ENCODE measurements at regions not wholly inside any gene's neighbourhood (a gene's known extent, or its start where the extent isn't known, plus 50 kb on each side); places are given as distances from the start of the nearest gene placed in this dataset.

DNA sequence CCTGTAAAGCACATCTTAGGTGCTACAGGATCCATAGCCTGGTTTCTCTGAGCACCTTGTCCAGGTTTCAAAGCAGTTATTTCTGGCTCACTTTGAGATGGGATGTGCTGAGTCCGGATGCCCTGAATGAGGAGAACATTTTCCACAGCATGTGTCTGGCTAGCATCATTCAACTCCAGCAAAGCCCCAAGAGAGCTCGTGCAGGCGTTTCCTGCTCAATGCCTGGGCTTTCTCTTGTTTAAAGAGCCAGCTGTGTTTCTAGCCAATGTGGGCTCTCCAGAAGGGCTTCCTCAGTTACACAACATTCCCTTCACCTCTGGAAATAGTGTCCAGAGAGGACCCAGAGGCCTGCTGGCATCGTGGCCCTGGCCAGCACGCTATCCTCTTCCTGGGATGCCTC, 411.7 kb downstream of the DMAC1 start:
- DNase-seq: no peak

GRCh38 chr9:7382304-7382703, 417.3 kb downstream of the DMAC1 start:
- no peak for DNase-seq

- no peak for DNase-seq
Observed at GRCh38 chr9:7377489-7377888, 422.1 kb downstream of the DMAC1 start.

- no peak for DNase-seq
Observed at GRCh38 chr9:7376833-7377232, 422.7 kb downstream of the DMAC1 start.

- no peak for DNase-seq
Observed at GRCh38 chr9:7376213-7376612, 423.4 kb downstream of the DMAC1 start.

DNA sequence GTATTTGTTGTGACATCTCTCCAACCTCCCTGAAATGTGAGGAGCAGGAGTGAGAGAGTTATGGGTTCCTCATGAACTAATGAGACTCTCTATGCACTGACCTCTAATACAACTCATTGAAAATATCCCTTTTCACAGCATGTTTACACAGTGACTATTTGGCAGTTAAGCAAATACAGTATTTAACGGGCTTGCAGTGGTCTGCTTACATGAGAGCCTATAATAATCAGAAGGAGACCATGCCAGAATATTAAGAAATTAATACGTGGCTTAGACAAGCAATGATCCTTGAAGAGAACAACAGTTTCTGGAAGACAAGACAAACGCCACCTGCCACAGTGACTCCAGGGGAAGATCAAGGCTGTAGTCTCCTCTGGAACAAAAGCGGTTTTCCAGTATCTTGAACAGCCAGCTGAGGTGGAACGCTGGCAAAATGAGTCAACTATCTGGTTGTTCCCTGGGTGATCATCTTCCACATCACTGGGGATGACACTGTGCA, 424.5 kb downstream of the DMAC1 start:
- no peak for DNase-seq

DNA sequence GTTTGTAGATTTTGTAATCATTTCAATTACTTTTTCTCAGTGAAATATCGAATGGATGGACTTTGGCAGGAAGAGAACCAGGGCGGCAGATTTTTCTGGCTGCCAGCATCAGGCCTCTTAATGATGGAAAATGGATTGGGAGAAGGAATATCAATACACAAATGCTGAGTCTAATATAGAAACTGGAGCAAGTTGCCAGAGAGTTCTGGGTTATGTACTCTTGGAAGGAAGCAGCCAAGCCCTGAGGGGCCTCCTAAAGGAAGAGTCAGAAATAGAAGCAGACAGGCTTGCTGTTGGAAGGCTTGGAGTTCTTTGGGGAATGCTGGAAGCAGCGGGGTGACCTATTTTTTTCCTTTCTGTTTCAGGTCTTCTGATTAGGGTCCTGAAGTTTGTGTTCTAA, 428.6 kb downstream of the DMAC1 start:
- no peak for DNase-seq

- no peak for DNase-seq
Observed at GRCh38 chr9:7370381-7370780, 429.2 kb downstream of the DMAC1 start.

DNA sequence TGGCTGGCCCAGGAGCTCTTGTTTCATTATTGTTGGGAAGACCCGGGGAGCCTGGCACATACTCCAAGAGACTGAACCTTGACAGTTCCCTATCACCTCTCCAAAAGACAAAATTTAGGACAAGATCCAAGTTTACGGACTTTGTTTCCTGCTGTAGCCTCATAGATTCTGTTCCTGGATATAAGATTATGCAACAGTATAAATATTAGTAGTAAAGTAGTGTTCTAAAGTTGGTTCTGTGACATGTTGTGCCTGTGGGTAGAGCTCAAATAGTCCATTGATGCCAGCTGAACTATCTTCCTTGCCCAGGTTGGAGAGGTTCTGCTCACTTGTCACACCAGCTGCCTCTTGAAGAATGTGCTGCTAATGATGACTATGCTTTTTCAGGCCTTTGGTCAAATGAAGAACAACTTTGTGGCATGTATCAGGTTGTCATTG, 430.2 kb downstream of the DMAC1 start:
- DNase-seq: no peak

DNA sequence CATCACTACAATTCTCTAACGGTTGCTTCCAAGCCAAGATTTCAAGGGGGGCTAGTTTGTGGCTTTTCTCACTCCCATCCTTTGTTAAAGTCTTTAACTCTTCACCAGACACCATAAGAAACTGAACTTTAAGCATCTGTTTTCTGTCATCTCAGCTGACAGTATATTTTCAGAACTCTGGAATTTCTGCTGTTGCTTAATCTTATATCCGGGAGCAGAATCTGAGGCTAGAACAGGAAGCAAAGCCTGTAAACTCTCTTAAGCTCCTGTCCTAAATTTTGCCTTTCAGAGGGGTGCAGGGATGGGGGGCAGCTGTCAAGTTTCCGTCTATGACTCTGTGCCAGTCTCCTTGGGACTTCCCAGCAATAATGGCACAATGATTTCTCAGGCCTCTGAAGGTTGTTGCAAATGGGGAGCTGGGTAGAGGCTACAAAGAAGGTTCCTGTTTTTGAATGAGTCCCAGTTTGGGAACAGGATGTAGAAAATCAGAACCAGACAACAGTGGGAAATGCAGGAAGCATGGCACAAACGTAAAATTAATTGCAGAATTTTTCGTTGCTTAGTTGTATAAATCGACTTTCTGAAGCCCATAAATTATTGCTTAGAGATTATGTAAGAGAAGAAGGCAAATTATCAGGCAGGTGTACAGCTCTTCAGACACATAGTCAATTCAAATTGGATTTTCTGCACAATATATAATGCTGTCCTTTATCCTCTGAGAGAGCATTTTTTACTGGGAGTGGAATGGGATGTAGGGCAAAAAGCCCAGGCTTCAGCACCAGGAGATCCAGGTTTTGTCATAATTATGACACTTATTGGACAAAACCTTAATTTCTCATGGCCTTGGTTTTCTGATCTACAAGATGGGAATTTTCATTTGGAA, 430.9 kb downstream of the DMAC1 start:
- no peak for DNase-seq

DNA sequence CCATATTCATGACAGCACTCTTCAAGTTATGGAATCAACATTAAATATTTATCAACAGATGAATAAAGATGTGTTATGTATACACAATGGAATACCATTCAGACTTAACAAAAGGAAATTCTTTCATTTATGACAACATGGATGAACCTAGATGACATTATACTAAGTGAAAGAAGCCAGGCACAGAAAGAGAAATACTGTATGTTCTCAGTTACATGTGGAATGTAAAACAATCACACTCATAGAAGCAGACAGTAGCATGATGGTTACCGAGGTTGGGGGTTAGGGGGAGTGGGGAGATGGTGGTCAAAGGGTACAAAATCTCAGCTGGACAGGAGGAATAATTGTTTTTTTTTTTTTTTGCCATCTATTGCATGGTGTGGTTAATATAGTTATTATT, 431.9 kb downstream of the DMAC1 start:
- DNase-seq: no peak

DNA sequence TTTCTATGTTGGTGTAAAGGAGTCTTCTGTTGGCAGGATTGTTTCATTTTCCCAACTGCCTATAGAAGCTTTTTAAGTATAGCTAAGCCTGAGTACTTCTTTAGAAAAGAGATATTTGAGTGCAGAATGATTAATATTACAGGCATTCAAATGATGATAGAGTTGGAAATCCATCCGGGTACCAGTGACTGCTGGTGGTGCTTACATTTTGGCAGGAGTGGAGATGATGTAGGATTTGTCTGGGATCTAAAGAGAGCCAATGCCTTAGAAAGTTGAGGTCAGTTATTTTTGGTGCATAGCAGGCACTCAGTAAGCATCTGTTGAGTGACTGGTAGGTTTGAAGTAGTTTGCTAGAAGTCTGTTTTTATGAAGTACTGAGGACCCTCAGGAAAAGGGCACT, 433.5 kb downstream of the DMAC1 start:
- no peak for DNase-seq

DNA sequence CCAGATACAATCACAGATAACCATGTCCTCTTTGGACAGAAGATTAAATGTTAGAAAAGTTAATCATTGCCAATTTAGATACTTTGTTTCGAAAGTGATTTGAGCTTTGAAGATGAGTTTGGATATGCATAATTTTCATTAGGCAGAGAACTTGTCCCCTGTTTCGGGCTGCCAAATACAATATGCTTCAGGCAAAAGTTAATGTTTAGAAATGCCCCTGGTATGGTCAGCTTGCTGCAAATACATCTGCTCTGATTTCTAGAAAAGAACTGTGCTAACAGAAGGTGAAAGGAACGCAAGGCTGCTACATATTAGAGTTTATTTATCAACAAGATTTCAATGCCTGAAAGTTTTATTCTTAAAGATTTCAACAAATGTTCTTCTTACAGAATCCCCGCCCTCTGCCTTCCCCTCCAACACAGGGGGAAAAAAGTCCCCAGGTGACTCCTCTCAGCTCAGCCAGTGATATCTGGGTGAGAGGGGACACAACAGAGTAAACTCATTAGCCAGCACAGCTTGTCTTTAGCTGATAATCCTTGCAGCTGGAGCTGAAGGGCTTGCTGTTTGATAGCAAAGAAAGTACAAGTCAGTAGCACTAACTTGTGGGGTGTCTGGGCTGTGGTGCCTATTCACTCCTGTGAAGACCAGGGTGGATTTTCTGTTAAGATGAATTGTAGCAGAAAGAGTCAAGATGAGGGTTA, 435.7 kb downstream of the DMAC1 start:
- DNase-seq: no peak

- DNase-seq: no peak
Observed at GRCh38 chr9:7360513-7360912, 439.1 kb downstream of the DMAC1 start.

DNA sequence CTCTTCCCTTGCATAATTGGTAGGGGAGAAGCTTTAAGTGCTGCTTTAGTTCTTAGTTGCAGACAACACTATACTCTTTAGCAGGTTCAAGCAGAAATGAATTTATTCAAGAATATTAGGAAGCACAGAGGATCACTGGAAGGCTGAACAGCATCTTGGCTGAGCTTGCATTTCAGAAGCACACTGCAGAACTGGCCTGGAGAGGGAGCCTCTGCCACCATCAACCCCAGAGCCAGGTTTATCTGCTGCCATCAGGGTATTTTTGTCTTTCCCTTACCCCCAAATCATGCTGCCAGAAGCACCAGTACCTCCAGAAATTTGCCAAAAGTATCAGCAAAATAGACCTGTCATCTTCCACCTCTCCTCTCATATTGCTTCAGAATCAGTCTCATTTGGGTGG, 440.7 kb downstream of the DMAC1 start:
- DNase-seq: no peak

- no peak for DNase-seq
Observed at GRCh38 chr9:7354704-7355103, 444.9 kb downstream of the DMAC1 start.

DNA sequence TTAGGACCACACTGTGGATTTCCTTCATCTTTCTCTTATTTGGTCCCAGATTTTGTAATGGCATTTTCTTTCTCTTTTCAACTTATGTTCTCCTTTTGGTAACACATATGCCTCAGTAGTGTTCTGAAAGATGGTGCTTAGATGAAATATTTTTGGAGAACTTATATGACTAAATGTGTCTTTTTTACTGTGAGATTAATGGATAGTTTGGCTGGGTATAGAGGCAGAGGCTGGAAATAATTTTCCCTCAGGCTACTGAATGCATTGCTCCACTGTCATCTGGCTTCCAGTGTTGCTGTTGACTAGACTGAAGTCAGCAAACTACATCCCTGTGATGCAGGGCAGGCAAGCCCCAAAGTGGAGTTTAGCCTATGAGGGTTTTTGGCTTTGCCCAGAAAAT, 450.9 kb downstream of the DMAC1 start:
- DNase-seq: no peak

DNA sequence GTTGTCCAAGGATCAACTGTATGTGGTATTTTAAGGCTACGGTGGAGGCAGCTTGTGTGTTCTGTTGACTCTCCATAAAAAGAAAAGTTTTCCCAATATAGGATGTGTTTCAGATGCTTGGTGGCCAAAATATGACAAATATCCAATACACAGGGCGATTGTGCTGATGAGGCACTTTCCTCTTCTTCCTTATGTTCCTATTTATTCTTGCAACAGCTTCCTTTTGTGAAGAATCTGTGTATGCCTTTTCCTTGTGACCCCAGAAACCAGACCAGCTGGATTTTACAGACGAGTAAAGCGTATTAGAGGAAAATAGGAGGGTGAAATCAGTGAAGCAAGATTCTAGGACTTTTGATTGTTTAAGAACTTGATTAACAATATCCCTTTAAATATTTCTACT, 452.0 kb downstream of the DMAC1 start:
- DNase-seq: no peak

DNA sequence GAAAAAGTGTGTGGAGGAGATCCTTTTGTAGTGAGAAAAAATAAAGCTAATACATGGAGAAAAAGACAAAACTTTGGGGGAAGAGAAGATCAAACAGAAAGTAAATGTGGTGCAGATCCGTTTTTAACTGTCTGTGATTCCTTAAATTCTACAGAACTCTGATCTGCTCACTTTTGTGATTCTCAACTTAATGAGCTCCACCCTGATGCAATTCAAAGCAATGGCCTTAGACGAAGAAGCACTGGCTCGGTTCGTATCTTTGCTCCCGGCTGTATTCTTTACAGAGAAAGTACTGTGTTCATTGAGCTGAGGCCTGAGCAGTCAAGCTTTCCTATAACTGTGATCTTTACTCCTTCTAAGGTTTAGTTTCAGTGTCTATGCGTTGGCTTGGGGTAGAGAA, 453.4 kb downstream of the DMAC1 start:
- no peak for DNase-seq

DNA sequence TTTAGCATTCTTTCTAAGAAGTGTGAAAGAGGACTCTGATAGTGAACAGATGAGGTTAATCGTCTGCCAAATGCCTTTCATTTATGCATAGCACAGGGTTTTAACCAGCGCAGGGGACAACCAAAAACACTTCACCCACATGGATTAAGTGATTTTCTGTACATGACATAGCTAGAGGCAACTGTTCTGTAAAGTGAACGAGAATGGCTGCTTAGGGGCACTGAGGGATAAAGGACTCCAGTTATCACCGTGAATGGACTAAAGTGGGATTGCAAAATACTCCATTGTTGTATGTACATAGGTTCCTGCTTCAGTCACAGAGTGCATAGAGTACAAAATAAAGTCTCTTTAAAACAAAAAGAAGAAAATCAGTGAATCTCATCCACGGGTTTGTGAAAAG, 456.8 kb downstream of the DMAC1 start:
- no peak for DNase-seq

DNA sequence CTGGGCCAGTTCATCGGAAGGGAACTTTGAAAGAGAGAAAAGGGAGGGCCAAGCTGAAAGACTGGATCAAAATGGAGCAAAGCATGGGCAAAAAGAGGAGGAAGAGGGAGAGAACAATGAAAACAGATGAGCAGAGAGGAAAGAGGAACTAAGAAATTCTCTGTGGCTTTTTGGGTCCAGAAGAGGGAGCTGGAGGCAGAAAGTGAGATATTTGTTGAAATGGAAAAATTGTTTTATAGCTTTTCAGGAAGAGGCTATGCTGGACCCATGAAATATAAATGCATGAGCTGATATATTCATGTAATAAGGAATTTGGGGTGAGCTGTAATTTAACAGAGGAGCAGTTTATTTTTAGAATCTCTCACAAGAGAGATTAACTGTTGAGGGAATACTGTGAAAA, 457.3 kb downstream of the DMAC1 start:
- DNase-seq: no peak

DNA sequence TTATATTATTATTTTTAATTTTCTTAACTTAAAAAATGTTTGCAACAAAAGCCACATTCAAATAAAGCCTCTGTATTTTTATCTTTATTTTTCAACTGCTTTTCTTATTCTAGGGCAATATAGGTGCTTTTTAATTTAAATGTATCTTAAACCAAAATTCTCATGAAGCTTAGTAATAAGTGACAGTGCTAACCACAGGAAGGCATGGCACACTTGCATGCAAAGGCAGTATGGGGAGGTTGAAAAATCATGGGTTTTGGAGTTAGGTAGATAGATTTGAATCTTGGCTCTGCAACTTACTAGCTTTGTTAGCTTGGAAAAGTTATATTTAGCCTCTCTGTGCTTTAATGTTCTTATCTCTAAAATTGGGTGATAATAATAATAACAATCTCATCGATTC, 458.0 kb downstream of the DMAC1 start:
- no peak for DNase-seq

- DNase-seq: no peak
Observed at GRCh38 chr9:7340451-7340850, 459.1 kb downstream of the DMAC1 start.

DNA sequence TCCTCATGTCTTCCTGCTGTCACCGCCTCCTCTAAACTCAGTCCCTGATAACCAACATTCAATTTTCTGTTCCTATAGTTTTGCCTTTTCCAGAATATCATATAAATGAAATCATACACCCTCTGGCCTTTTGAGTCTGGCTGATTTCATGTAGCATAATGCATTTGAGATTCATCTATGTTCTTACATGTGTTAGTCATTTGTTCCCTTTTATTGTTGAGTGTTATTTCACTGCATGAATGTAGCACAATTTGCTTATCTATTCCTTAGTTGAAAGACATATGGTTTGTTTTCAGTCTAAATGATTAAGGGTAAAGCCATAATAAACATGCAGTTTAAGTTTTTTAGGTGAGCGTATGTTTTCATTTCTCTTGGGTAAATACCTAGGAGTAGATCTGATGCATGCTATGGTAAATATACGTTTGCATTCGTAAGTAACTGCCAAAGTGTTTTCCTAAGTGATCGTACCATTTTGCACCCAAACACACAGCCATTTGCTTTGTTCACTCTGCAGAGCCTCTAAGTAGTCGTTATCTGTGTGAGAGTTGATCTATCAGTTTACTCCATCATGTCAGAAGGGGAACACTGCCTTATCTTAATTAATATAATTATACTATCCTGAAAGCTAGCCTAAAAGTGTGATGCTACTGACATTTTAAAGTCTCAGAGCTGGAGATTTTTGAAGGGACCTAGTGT, 460.8 kb downstream of the DMAC1 start:
- DNase-seq: no peak

All from CD4-positive, alpha-beta T cell treated with Interleukin-17A for 4 hours (primary cell).